ENCODE measurements at regions not wholly inside any gene's neighbourhood (a gene's known extent, or its start where the extent isn't known, plus 50 kb on each side); places are given as distances from the start of the nearest gene placed in this dataset.
"Not testable (repeated sequence)": the region's sequence is repeated elsewhere in the genome, so short reads cannot be mapped to it uniquely, and the experiment has no call there.

DNA sequence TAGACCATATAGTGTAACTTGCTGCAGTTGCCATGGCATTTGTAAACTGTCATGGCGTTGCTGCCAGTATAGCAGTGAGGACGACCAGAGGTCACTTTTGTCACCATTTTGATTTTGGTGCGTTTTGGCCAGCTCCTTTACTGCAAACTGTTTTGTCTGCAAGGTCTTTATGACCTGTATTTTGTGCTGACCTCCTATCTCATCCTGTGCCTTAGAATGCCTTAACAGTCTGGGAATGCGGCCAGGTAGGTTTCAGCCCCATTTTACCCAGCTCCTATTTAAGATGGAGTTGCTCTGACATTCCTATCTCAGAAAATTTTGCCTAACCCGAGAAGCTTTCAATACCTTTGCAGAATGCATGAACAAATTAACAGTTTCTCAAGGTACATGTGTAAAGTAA, 914.4 kb upstream of the ACO1 start:
- DNase-seq: no peak

DNA sequence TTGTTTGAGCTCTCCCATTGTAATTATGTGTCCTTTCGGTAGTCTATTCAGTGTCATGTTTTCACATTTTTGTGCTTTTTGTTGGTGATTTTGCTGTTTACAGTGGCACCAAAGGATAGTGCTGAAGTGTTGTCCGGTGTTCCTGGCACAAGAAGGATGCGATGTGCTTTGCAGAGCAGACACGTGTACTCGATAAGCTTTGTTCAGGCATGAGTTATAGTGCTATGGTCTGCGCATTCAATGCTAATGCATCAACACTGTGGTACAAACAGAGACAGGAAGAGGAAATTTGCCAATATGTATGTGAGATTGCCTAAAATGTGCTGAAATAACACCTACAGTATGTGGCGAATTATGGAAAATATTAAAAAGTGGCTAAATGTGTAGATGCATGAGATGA, 913.4 kb upstream of the ACO1 start:
- no peak for DNase-seq

- DNase-seq: no peak
Observed at GRCh38 chr9:31486630-31487029, 897.8 kb upstream of the ACO1 start.

- no peak for DNase-seq
Observed at GRCh38 chr9:31490551-31491106, 893.8 kb upstream of the ACO1 start.

DNA sequence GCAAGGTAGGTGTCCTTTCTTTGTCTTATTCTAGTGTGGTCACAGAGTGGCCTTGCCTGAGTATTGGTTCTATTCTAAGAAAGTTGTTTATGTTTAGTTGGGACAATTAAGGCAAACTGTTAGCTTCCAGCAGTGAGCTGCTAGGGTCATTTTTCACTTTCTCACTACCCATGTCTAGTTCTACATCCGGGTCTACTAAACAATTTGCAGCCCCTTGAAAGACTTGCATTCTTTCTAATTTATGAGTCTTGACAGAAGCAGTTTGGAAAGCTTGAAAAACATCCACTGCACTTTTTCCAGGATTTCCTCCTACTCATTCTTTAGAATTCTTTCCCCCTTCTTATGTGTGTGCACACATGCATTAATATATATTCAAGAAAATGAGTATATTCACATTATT, 892.2 kb upstream of the ACO1 start:
- no peak for DNase-seq

DNA sequence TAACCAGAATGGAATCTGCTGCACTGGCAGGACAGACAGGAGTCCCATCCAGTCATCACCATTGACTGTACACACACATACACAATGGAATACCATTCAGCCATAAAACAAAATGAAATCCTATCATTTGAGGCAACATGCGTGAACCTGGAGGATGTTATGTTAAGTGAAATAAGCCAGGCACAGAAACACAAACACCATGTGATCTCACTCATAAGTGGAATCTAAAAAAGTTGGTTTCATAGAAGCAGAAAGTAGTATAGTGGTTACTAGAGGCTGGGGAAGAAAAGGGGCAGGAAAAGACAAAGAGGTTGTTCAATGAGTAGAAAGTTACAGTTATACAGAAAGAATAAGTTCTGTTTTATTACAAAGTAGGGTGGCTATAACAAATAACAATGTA, 884.0 kb upstream of the ACO1 start:
- no peak for DNase-seq

DNA sequence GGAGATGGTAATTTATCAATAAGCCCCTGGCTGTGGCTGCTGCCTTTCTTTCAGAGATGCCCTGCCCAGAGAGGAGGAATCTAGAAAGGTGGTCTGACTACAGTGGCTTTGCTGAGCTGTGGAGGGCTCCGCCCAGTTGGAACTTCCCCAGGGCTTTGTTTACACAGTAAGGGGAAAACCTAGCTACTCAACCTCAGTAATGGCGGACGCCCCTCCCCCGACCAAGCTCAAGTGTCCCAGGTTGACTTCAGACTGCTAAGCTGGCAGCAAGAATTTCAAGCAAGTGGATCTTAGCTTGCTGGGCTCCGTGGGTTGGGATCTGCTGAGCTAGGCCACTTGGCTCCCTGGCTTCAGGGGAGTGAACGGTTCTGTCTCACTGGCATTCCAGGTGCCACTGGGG, 865.4 kb upstream of the ACO1 start:
- DNase-seq: peak; percentile 17 to 19

- DNase-seq: no peak
Observed at GRCh38 chr9:31519424-31519823, 865.0 kb upstream of the ACO1 start.

GRCh38 chr9:31519826-31520225, 864.6 kb upstream of the ACO1 start:
- no peak for DNase-seq

DNA sequence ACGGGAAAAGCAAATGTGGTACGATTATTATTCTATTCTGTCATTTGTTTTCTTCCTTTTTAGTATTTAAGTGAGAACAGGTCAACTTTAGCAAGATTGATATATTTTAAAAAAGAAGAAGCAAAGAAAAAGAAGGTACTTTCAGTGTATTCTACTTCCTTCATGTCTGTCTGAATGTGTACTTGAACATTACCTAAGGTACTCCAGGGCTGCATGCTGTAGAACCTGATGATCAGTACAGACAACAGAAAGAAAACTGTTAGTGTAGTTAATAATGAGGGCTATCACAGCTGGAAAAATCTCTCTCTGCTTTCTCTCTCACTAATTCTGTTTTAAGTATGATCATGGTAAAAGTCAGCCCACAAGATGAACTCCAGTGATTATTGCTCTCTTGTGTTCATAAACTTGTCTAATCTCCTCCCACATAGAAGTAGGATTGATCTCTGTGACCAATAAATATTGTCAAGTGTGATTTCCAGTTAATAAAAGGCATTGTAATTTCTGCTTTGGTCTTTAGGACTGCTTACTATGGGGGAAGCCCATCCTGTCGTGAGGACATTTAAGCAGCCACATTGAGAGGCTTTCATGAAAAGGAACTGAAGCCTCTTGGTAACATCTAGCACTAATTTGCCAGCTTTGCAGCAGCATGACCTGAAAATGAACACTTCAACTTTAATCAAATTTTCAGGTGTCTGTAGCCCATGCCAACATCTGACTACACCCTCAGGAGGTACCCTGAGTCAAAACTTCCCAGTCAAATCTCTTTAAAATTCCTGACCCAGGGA, 864.0 kb upstream of the ACO1 start:
- DNase-seq: no peak

DNA sequence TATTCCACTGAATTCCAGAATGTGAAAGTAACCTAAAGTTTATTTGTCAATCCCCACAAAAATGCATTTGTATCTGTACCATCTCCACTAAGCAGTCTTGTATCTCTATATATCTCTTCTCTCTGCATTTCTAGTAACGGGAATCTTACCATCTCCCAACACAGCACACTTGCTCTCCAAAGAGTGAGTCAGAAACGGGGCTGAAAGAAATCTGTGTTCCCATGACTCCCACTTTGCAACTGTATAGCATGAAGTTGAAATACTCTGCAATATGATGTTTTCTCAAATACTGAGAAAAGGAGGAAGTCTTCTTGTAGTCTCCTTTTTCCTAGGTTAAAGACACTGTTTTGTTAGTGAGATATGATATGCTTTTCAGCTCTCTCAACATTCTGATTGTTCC, 848.8 kb upstream of the ACO1 start:
- no peak for DNase-seq

GRCh38 chr9:31536471-31536870, 848.0 kb upstream of the ACO1 start:
- no peak for DNase-seq

- no peak for DNase-seq
Observed at GRCh38 chr9:31541721-31542281, 842.6 kb upstream of the ACO1 start.

GRCh38 chr9:31542384-31543055, 841.9 kb upstream of the ACO1 start:
- DNase-seq: peak; percentile 1 to 53

DNA sequence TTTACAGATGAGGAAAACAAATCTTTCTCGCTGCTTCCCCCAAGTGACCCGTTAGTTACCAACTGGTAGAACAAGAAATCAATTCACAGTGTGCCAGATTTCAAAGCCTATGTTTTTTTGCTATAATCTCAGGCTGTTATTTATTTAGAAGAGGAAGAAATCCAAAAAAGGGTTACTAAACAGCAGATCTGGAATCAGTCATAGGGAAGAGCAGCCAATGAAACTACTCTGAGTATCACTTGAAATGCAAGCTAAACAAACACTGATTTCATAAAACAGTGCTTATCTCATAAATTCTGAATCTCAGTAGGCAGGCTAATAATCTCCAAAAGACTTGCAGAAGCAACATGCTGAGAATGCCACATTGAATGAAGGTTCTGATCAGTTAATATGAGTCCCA, 829.5 kb upstream of the ACO1 start:
- DNase-seq: no peak

GRCh38 chr9:31556667-31557463, 827.6 kb upstream of the ACO1 start:
- DNase-seq: no peak

DNA sequence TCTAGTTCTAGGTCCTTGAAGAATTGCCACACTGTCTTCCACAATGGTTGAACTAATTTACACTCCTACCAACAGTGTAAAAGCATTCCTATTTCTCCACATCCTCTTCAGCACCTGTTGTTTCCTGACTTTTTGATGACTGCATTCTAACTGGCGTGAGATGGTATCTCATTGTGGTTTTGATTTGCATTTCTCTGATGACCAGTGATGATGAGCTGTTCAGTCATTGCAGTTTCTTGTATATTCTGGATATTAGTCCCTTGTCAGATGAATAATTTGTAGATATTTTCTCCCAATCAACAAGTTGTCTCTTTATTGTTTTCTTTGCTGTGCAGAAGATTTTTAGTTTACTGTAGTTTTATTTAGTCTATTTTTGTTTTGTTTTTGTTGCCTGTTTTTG, 812.3 kb upstream of the ACO1 start:
- DNase-seq: not testable (repeated sequence)

DNA sequence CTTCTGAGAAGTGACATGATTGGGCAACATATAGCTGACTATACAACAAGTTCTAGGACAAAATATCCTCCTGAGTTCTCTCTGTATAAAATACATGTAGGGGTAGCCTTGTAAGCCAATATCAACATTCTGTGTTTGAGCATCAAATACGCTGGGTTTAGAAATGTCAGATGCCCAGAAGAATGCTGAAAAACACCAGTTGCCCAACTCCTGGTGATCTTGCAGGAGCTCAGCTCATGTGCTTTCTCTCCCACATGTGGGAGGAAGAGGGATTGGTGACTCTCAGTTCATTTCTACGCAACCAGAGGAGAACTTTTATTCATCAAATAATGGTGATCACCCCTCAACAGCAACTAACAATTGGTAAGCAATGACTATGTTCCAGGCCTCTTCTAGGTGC, 810.9 kb upstream of the ACO1 start:
- no peak for DNase-seq

GRCh38 chr9:31574006-31574765, 810.3 kb upstream of the ACO1 start:
- no peak for DNase-seq

- no peak for DNase-seq
Observed at GRCh38 chr9:31582071-31582470, 802.4 kb upstream of the ACO1 start.

DNA sequence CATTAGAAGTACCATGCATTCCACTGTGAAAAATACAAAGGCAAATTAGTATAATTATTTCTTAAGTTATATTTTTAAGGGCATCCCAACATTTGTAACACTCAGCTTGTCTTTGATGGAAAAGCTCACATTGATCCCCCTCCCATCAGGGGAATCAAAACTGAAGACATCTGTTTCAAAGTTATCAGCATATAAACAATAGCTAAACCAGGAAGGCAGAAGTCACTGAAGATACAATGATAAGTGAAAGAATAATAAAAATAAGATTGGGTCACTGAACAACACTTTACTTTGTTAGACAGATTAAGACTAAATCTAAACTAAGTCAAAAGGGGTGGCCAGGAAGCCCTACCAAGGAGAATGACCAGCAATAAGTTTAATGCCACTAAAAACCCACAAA, 801.9 kb upstream of the ACO1 start:
- DNase-seq: no peak

DNA sequence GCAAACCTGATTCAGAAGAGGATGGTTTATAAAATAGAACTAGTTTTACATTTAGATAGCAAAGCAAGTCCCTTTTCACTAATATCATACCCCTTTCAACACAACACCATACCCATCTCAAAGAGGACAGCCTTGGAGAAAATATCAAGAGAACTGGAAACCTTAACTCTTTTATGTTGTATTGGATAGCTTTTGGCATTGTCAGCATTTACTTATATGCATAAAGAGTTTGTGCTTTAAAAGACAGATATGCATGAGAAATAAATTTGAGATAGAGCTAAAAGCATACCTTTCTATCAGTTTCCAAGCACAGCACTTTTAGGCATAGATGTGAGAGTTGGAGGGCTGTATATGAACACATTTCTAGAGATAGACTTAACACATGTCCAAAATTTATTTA, 799.3 kb upstream of the ACO1 start:
- DNase-seq: no peak

All from CD4-positive, alpha-beta T cell treated with Interferon alpha-2 for 1 hour (primary cell).